OCI-LY7 (cell line): ENCODE measurements at regions not wholly inside any gene's neighbourhood (a gene's known extent, or its start where the extent isn't known, plus 50 kb on each side); places are given as distances from the start of the nearest gene placed in this dataset.

Experiments
- BruUV-seq: library from RNA; stranded (reverse); fragments of 400-500 nt; replicated peaks from 2 replicates; lab custom pipeline; 2021; lab: Mats Ljungman, UMichigan
- CTCF ChIA-PET: fragments of 300-600 bp; sonication (Branson Sonifier 250); formaldehyde crosslinking; loops from one replicate; lab custom pipeline; 2022; ENCODE audit warnings: antibody characterized with exemption; ENCODE audit not compliant: unreplicated experiment; lab: Charles Lee
- POLR2A ChIA-PET: fragments of 300-600 bp; sonication (Branson Sonifier 250); formaldehyde crosslinking; loops from one replicate; lab custom pipeline; 2022; ENCODE audit warnings: antibody characterized with exemption; lab: Charles Lee
- DNase-seq: peaks from one replicate; pipeline ENCODE4 v3.0.0-alpha.2; 2015; ENCODE audit warnings: low spot score
- H2AFZ ChIP-seq: fragments of 200-600 bp; sonication (generic), shearing (Covaris generic); 2 replicates; pipeline ENCODE4 v1.6.1; 2014; ENCODE audit warnings: mild to moderate bottlenecking, antibody characterized with exemption, low read length, moderate library complexity
- H3K27ac ChIP-seq: fragments of 200-600 bp; sonication (generic); 2 replicates; pipeline ENCODE4 v1.5.1; 2014; ENCODE audit warnings: mixed run types, low read depth, mild to moderate bottlenecking, moderate library complexity, low read length, inconsistent platforms; ENCODE audit not compliant: poor library complexity, severe bottlenecking
- H3K36me3 ChIP-seq: fragments of 200-600 bp; sonication (generic); 2 replicates; pipeline ENCODE4 v1.6.1; 2014; ENCODE audit warnings: mild to moderate bottlenecking, antibody characterized with exemption, low read length, moderate library complexity, mixed read lengths; ENCODE audit not compliant: insufficient read depth
- H3K4me1 ChIP-seq: fragments of 200-600 bp; sonication (generic); 2 replicates; pipeline ENCODE4 v1.5.1; 2014; ENCODE audit warnings: mild to moderate bottlenecking, low read length; ENCODE audit not compliant: insufficient read depth, poor library complexity, severe bottlenecking
- H3K4me2 ChIP-seq: fragments of 200-600 bp; sonication (generic); 2 replicates; pipeline ENCODE4 v1.6.1; 2014; ENCODE audit warnings: mild to moderate bottlenecking, low read length
- H3K4me3 ChIP-seq: fragments of 200-600 bp; sonication (generic); 2 replicates; pipeline ENCODE4 v1.5.1; 2014; ENCODE audit warnings: mild to moderate bottlenecking, low read depth, low read length; ENCODE audit not compliant: poor library complexity, severe bottlenecking
- H3K79me2 ChIP-seq: fragments of 200-600 bp; sonication (generic); 2 replicates; pipeline ENCODE4 v1.6.1; 2016; ENCODE audit warnings: low read depth, mild to moderate bottlenecking, low read length, moderate library complexity, mixed read lengths; ENCODE audit not compliant: insufficient read depth
- H3K9me2 ChIP-seq: fragments of 200-600 bp; sonication (generic); 2 replicates; pipeline ENCODE4 v1.6.1; 2016; ENCODE audit warnings: mild to moderate bottlenecking, low read length, mixed read lengths; ENCODE audit not compliant: insufficient read depth
- H3K9me3 ChIP-seq: fragments of 200-600 bp; sonication (generic); 2 replicates; pipeline ENCODE4 v1.6.1; 2014; ENCODE audit warnings: mild to moderate bottlenecking, mixed run types, low read length, mixed read lengths
- H4K20me1 ChIP-seq: fragments of 200-600 bp; sonication (generic); 2 replicates; pipeline ENCODE4 v1.6.1; 2014; ENCODE audit warnings: mild to moderate bottlenecking, antibody characterized with exemption, low read length, moderate library complexity, mixed read lengths; ENCODE audit not compliant: insufficient read depth
- CTCF ChIP-seq: fragments of 200-600 bp; sonication (generic); conservative IDR thresholded peaks from 2 replicates; pipeline ENCODE4 v1.5.1; 2014; ENCODE audit warnings: mild to moderate bottlenecking, antibody characterized with exemption, low read length, moderate library complexity, mixed read lengths
- EZH2phosphoT487 ChIP-seq: fragments of 200-600 bp; sonication (generic); IDR thresholded peaks from 2 replicates; pipeline ENCODE4 v1.6.1; 2018; ENCODE audit warnings: low read depth, borderline replicate concordance, mild to moderate bottlenecking, mixed run types, antibody characterized with exemption, low read length, moderate library complexity, mixed read lengths
- intact Hi-C: fragments of 100-400 bp; cut with micrococcal nuclease; formaldehyde crosslinking; loops from one replicate; pipeline ENCODE4 v1.10.0; 2022; ENCODE audit not compliant: unreplicated experiment

- no peak for DNase-seq
- CTCF ChIA-PET = no interaction called here
- no TSS peak for BruUV-seq
- Histone ChIP-seq H3K9me2 (no peaks in the 10 kb centered on the region), H3K9me3 (no peaks in the 10 kb centered on the region), H3K79me2 (no peaks in the 10 kb centered on the region), H3K27ac (no peak overlapping the region), H3K36me3 (no peaks in the 10 kb centered on the region), H4K20me1 (no peaks in the 10 kb centered on the region), H3K4me3 (no peak overlapping the region), H2AFZ (no peak overlapping the region), H3K4me2 (no peak overlapping the region), H3K4me1 (no peaks in the 10 kb centered on the region)
- intact Hi-C loops = no loop called here
- TF ChIP-seq CTCF (no peak), EZH2phosphoT487 (no peak)
- POLR2A ChIA-PET = interaction anchor here (0.6 kb wide), 1 partner anchor 24 kb away, joined by 3 read pairs; no protein-coding TSS in a partner anchor
Measured at GRCh38 chr4:134027931-134028330, 173.7 kb downstream of the PABPC4L start.

DNA sequence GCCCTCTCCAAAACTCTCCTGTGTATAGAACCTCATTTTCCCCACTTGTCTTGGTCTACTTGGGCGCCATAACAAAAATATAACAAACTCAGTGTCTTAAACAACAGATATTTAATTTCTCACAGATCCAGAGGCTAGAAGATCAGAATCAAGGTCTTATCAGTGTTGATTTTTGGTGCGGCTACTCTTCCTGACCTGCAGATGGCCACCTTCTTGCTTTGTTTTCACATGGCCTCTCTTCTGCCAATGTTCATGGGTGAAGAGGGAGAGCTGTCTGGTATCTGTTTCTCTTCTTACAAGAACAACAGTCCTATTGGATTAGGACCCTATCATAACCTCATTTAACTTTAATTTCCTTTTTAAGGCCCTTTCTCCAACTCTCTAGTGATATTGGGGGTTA lies 177.3 kb downstream of the PABPC4L start:
- CTCF ChIA-PET = no interaction called here
- H3K4me3 ChIP-seq = no peak overlapping the region

More for the DNA sequence above, 177.3 kb downstream of the PABPC4L start:
- Histone ChIP-seq H3K79me2 (no peaks in the 10 kb centered on the region), H2AFZ (no peak overlapping the region), H3K36me3 (no peaks in the 10 kb centered on the region), H3K27ac (no peak overlapping the region), H3K4me1 (no peaks in the 10 kb centered on the region), H3K9me3 (no peaks in the 10 kb centered on the region), H3K9me2 (no peaks in the 10 kb centered on the region), H3K4me2 (no peak overlapping the region), H4K20me1 (no peaks in the 10 kb centered on the region)
- TF ChIP-seq CTCF (peak; percentile 23; the same call in 1 of the 2 replicates), EZH2phosphoT487 (no peak)
- DNase-seq = peak; percentile 0
- POLR2A ChIA-PET = interaction anchor here (0.6 to 0.9 kb wide), 3 partner anchors 13 to 869 kb away, joined by 3 to 4 read pairs (median 3); no protein-coding TSS in a partner anchor
- no TSS peak for BruUV-seq
- intact Hi-C loops = no loop called here
